MCF 10A (cell line): ENCODE measurements at regions not wholly inside any gene's neighbourhood (a gene's known extent, or its start where the extent isn't known, plus 50 kb on each side); places are given as distances from the start of the nearest gene placed in this dataset.

Experiments
- BruUV-seq: library from RNA; stranded (reverse); fragments of 400-500 nt; replicated peaks from 2 replicates; lab custom pipeline; 2021; lab: Mats Ljungman, UMichigan
- CTCF ChIA-PET: fragments of 300-600 bp; sonication (Branson Sonifier 250); formaldehyde crosslinking; extraction: SDS; loops from one replicate; lab custom pipeline; 2021; ENCODE audit warnings: antibody characterized with exemption, inconsistent platforms; lab: Yijun Ruan, JAX
- POLR2A ChIA-PET: fragments of 300-600, 350-650 bp; sonication (Branson Sonifier 250); formaldehyde crosslinking; extraction: SDS; loops from one replicate; lab custom pipeline; 2020; ENCODE audit warnings: antibody characterized with exemption, inconsistent platforms; lab: Yijun Ruan, JAX
- DNase-seq: peaks from one replicate; pipeline ENCODE4 v3.0.0-alpha.2; 2018; ENCODE audit not compliant: unreplicated experiment
- H3K27ac Mint-ChIP-seq: one replicate; pipeline ENCODE4 v1.8.0; 2022; ENCODE audit warnings: mild to moderate bottlenecking, low read depth, mixed read lengths; ENCODE audit not compliant: unreplicated experiment
- H3K27me3 Mint-ChIP-seq: one replicate; pipeline ENCODE4 v1.8.0; 2022; ENCODE audit warnings: mixed read lengths; ENCODE audit not compliant: insufficient read depth, unreplicated experiment
- H3K36me3 Mint-ChIP-seq: one replicate; pipeline ENCODE4 v1.8.0; 2022; ENCODE audit warnings: mild to moderate bottlenecking, moderate library complexity, mixed read lengths; ENCODE audit not compliant: insufficient read depth, unreplicated experiment
- H3K4me1 Mint-ChIP-seq: one replicate; pipeline ENCODE4 v1.8.0; 2022; ENCODE audit warnings: mixed read lengths; ENCODE audit not compliant: insufficient read depth, unreplicated experiment
- H3K4me3 Mint-ChIP-seq: one replicate; pipeline ENCODE4 v1.8.0; 2022; ENCODE audit warnings: mild to moderate bottlenecking, moderate library complexity, mixed read lengths; ENCODE audit not compliant: unreplicated experiment
- H3K9me3 Mint-ChIP-seq: one replicate; pipeline ENCODE4 v1.8.0; 2022; ENCODE audit warnings: mixed read lengths; ENCODE audit not compliant: unreplicated experiment
- intact Hi-C: fragments of 100-400 bp; cut with micrococcal nuclease; formaldehyde crosslinking; loops from 2 replicates; pipeline ENCODE4 v1.14.1; 2022
- TF ChIP-seq, protein P1 (sequence below): fragments of 200-600 bp; IDR thresholded peaks from one replicate; pipeline ENCODE4 v1.8.0; 2022; ENCODE audit warnings: antibody characterized with exemption, mild to moderate bottlenecking; ENCODE audit not compliant: unreplicated experiment

DNA sequence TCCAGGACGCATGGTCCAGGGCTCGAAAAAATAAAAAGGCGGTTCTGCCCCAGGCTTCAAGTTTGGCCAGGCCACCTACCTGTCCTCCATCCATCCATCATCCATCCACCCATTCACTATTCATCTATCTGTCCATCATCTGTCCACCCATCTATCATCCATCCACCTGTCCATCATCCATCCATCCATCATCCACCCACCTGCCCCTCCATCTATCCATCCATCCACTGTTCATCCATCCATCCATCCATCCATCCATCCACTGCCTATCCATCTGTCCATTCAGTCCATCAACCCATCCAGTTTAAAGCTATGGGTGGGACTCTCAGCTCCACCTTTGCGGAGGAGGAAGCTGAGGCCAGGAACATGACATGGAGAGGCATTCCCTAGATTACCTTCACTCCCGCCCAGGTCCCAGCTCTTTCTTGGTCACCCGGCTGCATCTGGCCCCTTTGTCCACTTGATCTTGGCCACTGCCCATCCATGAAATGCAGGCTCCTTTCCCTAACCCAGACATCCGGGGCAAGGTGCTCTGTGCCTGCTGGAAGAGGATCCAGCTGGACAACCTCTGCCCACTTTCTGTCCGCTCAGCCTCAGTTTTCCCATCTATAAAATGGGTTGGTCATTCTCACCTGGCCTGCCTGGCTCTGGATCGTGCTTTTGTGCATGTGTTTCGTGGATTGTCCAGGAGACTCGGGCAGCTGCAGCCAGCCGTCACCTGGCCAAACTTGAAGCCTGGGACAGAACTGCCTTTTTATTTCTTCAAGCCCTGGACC lies 236.0 kb upstream of the CIBAR2 start:
- peaks cover 14% of the 10 kb centered on the region for H3K9me3 Mint-ChIP-seq
- CTCF ChIA-PET = interaction anchor here (0.6 to 1.9 kb wide), 7 partner anchors 15 to 654 kb away, joined by 3 to 8 read pairs (median 3); no protein-coding TSS in a partner anchor
- no peaks in the 10 kb centered on the region for H3K27me3 Mint-ChIP-seq
- H3K4me1 Mint-ChIP-seq = peaks cover 20% of the 10 kb centered on the region
- POLR2A ChIA-PET = interaction anchor here (0.6 to 1.6 kb wide), 3 partner anchors 17 to 262 kb away, joined by 3 to 4 read pairs (median 3); no protein-coding TSS in a partner anchor
- H3K36me3 Mint-ChIP-seq = no peaks in the 10 kb centered on the region
- no peak for DNase-seq
- intact Hi-C loops = no loop called here
- no peak overlapping the region for H3K27ac Mint-ChIP-seq
- TF ChIP-seq, protein P1, sequence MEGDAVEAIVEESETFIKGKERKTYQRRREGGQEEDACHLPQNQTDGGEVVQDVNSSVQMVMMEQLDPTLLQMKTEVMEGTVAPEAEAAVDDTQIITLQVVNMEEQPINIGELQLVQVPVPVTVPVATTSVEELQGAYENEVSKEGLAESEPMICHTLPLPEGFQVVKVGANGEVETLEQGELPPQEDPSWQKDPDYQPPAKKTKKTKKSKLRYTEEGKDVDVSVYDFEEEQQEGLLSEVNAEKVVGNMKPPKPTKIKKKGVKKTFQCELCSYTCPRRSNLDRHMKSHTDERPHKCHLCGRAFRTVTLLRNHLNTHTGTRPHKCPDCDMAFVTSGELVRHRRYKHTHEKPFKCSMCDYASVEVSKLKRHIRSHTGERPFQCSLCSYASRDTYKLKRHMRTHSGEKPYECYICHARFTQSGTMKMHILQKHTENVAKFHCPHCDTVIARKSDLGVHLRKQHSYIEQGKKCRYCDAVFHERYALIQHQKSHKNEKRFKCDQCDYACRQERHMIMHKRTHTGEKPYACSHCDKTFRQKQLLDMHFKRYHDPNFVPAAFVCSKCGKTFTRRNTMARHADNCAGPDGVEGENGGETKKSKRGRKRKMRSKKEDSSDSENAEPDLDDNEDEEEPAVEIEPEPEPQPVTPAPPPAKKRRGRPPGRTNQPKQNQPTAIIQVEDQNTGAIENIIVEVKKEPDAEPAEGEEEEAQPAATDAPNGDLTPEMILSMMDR = no peak
- H3K4me3 Mint-ChIP-seq = no peak overlapping the region
- BruUV-seq = no TSS peak

DNA sequence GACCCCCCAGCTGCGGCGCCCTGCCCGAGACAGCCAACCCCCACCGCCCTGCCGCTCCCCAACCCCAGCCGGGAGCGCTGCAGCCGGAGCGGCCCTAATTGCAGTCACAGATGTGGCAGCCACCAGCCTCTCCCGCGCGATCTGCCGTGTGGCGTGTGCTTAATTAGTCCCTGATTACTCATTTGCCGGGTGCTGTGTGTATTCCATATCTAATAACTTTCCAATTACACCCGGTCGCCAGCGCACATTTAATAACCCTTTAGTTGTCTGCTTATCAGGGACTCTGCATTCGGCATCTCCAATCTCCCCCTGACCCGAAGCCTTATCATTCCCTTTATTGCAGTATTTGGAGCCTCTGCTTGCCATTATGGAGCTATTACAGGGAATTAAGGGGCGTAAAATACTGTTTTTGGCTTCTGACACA lies 236.7 kb upstream of the CIBAR2 start:
- Mint-ChIP-seq H3K4me1 (peaks cover 23% of the 10 kb centered on the region), H3K27me3 (no peaks in the 10 kb centered on the region), H3K4me3 (no peak overlapping the region), H3K27ac (no peak overlapping the region), H3K9me3 (peaks cover 14% of the 10 kb centered on the region), H3K36me3 (no peaks in the 10 kb centered on the region)
- CTCF ChIA-PET = interaction anchor here (0.7 kb wide), 1 partner anchor 15 kb away, joined by 3 read pairs; no protein-coding TSS in a partner anchor
- TF ChIP-seq, protein P1 = no peak
- POLR2A ChIA-PET = interaction anchor here (1.6 kb wide), 1 partner anchor 16 kb away, joined by 4 read pairs; no protein-coding TSS in a partner anchor
- no peak for DNase-seq
- intact Hi-C loops = no loop called here
- no TSS peak for BruUV-seq

- peaks cover 29% of the 10 kb centered on the region for H3K4me1 Mint-ChIP-seq
- CTCF ChIA-PET = no interaction called here
- intact Hi-C loops = loop anchor here (2.0 kb wide), 1 partner anchor 261 kb away; no protein-coding TSS in a partner anchor
Observed at GRCh38 chr16:85349365-85350145, 237.3 kb upstream of the CIBAR2 start.

More at GRCh38 chr16:85349365-85350145, 237.3 kb upstream of the CIBAR2 start:
- TF ChIP-seq, protein P1 = no peak
- POLR2A ChIA-PET = interaction anchor here (1.4 to 1.6 kb wide), 3 partner anchors 16 to 263 kb away, joined by 3 to 4 read pairs (median 3); partner anchors contain the start of gene GSE1
- no peak for DNase-seq
- H3K9me3 Mint-ChIP-seq = peaks cover 14% of the 10 kb centered on the region
- no peaks in the 10 kb centered on the region for H3K36me3 Mint-ChIP-seq
- no peaks in the 10 kb centered on the region for H3K27me3 Mint-ChIP-seq
- no peak overlapping the region for H3K4me3 Mint-ChIP-seq
- no peak overlapping the region for H3K27ac Mint-ChIP-seq
- no TSS peak for BruUV-seq
